PC-9 (cell line): ENCODE measurements at regions not wholly inside any gene's neighbourhood (a gene's known extent, or its start where the extent isn't known, plus 50 kb on each side); places are given as distances from the start of the nearest gene placed in this dataset.
"Not testable (repeated sequence)": the region's sequence is repeated elsewhere in the genome, so short reads cannot be mapped to it uniquely, and the experiment has no call there.

Experiments
- BruUV-seq: library from RNA; stranded (reverse); fragments of 400-500 nt; replicated peaks from 2 replicates; lab custom pipeline; 2021; lab: Mats Ljungman, UMichigan
- CTCF ChIA-PET: fragments of 300-600 bp; sonication (Branson Sonifier 250); formaldehyde crosslinking; loops from one replicate; lab custom pipeline; 2022; ENCODE audit warnings: antibody characterized with exemption; lab: Charles Lee
- POLR2A ChIA-PET: fragments of 300-600 bp; sonication (Branson Sonifier 250); formaldehyde crosslinking; loops from one replicate; lab custom pipeline; 2022; ENCODE audit warnings: antibody characterized with exemption; ENCODE audit not compliant: unreplicated experiment; lab: Charles Lee
- DNase-seq, 2 experiments: peaks; one replicate each; pipeline versions ENCODE4 v3.0.0 to v3.0.0-alpha.2; 2015 to 2022; ENCODE audit warnings: mixed read lengths in 1 of 2
- H2AFZ ChIP-seq: fragments of 200-600 bp; sonication (generic); 2 replicates; pipeline ENCODE4 v1.8.1; 2017; ENCODE audit warnings: antibody characterized with exemption
- H3F3A ChIP-seq: fragments of 200-600 bp; sonication (generic); 2 replicates; pipeline ENCODE4 v1.8.1; 2017; ENCODE audit warnings: antibody characterized with exemption, mild to moderate bottlenecking, low read depth; ENCODE audit not compliant: insufficient read depth
- H3K27ac ChIP-seq: fragments of 200-600 bp; sonication (generic); 2 replicates; pipeline ENCODE4 v1.6.1; 2016; ENCODE audit warnings: mixed run types
- H3K27me3 ChIP-seq: fragments of 200-600 bp; sonication (generic); 2 replicates; pipeline ENCODE4 v1.6.1; 2016; ENCODE audit warnings: low read depth, mixed run types; ENCODE audit not compliant: insufficient read depth
- H3K36me3 ChIP-seq: fragments of 200-600 bp; sonication (generic); 2 replicates; pipeline ENCODE4 v1.6.1; 2016; ENCODE audit warnings: low read depth, mixed run types
- H3K4me1 ChIP-seq: fragments of 200-600 bp; sonication (generic); replicated peaks from 2 replicates; pipeline ENCODE4 v1.6.1; 2016; ENCODE audit warnings: mixed run types; ENCODE audit not compliant: insufficient read depth
- H3K4me2 ChIP-seq: fragments of 200-600 bp; sonication (generic); 2 replicates; pipeline ENCODE4 v1.6.1; 2017; ENCODE audit warnings: mixed run types
- H3K4me3 ChIP-seq: fragments of 200-600 bp; sonication (generic); 2 replicates; pipeline ENCODE4 v1.6.1; 2016; ENCODE audit warnings: mixed run types
- H3K79me2 ChIP-seq: fragments of 200-600 bp; sonication (generic); 2 replicates; pipeline ENCODE4 v1.6.1; 2017; ENCODE audit warnings: low read depth, mixed run types
- H3K9me2 ChIP-seq: fragments of 200-600 bp; sonication (generic); 2 replicates; pipeline ENCODE4 v1.8.1; 2017; ENCODE audit warnings: mild to moderate bottlenecking; ENCODE audit not compliant: insufficient read depth
- H3K9me3 ChIP-seq: fragments of 200-600 bp; sonication (generic); 2 replicates; pipeline ENCODE4 v1.8.1; 2016; ENCODE audit warnings: low read depth; ENCODE audit not compliant: insufficient read depth
- H4K20me1 ChIP-seq: fragments of 200-600 bp; sonication (generic); 2 replicates; pipeline ENCODE4 v1.8.1; 2017; ENCODE audit not compliant: insufficient read depth
- EZH2 ChIP-seq: fragments of 200-600 bp; sonication (generic); IDR thresholded peaks from 2 replicates; pipeline ENCODE4 v1.8.0; 2017; ENCODE audit warnings: antibody characterized with exemption, low read depth
- intact Hi-C: fragments of 100-400 bp; cut with micrococcal nuclease; formaldehyde crosslinking; loops from one replicate; pipeline ENCODE4 v1.10.0; 2022; ENCODE audit not compliant: unreplicated experiment
- TF ChIP-seq, protein P1 (sequence below): fragments of 200-600 bp; sonication (generic); conservative IDR thresholded peaks from 2 replicates; pipeline ENCODE4 v1.6.1; 2017; ENCODE audit warnings: mixed run types, antibody characterized with exemption, mild to moderate bottlenecking, moderate library complexity

DNA sequence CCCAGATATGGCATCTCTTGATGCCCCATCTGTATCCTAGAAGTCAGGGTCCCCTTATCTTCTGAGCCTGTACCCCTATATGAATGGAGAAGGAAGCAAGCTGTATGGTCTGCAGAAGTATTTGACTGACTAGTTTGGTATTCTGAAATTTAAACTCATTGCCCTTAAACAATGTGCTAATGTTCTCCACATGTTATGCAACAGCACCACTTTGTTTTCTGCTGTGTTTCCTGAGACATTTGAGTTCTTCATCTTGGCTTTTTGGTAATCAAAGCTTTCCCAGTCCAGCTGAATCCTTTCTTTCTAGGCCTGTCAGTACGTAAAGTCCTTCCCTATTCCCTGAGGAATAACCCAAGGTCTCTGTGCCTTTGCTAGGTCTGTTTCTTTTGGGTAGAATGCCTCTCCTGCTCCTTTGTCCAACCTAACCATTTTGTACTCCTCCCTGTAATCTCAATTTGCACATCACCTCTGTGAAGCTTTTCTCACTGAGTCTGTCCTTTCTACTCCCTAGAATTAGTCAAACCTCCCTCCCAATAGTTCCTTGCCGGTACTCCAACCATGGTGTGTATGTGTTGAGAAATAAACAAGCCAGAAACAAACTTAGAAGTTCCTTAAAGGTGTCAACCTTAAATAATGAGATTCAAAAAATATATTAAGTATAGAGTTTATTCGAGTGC, 72.1 kb upstream of the HSPB3 start:
- Histone ChIP-seq H3K27ac (no peak overlapping the region), H3K4me3 (no peak overlapping the region), H4K20me1 (no peaks in the 10 kb centered on the region), H3K36me3 (no peaks in the 10 kb centered on the region), H3K4me2 (no peak overlapping the region), H3K9me3 (no peaks in the 10 kb centered on the region), H3K4me1 (no peaks in the 10 kb centered on the region), H3K9me2 (no peaks in the 10 kb centered on the region), H2AFZ (no peak overlapping the region), H3K79me2 (no peaks in the 10 kb centered on the region), H3F3A (no peaks in the 10 kb centered on the region), H3K27me3 (no peaks in the 10 kb centered on the region)
- no peak for TF ChIP-seq EZH2
- TF ChIP-seq, protein P1, sequence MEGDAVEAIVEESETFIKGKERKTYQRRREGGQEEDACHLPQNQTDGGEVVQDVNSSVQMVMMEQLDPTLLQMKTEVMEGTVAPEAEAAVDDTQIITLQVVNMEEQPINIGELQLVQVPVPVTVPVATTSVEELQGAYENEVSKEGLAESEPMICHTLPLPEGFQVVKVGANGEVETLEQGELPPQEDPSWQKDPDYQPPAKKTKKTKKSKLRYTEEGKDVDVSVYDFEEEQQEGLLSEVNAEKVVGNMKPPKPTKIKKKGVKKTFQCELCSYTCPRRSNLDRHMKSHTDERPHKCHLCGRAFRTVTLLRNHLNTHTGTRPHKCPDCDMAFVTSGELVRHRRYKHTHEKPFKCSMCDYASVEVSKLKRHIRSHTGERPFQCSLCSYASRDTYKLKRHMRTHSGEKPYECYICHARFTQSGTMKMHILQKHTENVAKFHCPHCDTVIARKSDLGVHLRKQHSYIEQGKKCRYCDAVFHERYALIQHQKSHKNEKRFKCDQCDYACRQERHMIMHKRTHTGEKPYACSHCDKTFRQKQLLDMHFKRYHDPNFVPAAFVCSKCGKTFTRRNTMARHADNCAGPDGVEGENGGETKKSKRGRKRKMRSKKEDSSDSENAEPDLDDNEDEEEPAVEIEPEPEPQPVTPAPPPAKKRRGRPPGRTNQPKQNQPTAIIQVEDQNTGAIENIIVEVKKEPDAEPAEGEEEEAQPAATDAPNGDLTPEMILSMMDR = no peak
- intact Hi-C loops = no loop called here
- BruUV-seq = no TSS peak
- ChIA-PET CTCF (no interaction called here), POLR2A (no interaction called here)
- no peak for DNase-seq

DNA sequence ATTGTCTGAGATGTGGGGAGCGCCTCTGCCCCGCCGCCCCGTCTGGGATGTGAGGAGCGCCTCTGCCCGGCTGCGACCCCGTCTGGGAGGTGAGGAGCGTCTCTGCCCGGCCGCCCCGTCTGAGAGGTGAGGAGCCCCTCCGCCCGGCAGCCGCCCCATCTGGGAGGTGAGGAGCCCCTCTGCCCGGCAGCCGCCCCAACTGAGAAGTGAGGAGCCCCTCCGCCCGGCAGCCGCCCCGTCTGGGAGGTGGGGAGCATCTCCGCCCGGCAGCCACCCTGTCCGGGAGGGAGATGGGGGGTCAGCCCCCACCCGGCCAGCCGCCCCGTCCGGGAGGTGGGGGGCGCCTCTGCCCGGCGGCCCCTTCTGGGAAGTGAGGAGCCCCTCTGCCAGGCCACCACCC, 70.9 kb upstream of the ARL15 start:
- H2AFZ ChIP-seq, H3K27ac ChIP-seq, H3K9me3 ChIP-seq, intact Hi-C loops, H3K9me2 ChIP-seq, H3K4me1 ChIP-seq, H3K79me2 ChIP-seq, H4K20me1 ChIP-seq, H3K36me3 ChIP-seq, H3K4me2 ChIP-seq, H3F3A ChIP-seq, H3K27me3 ChIP-seq, POLR2A ChIA-PET, CTCF ChIA-PET, DNase-seq, H3K4me3 ChIP-seq, BruUV-seq: not testable (repeated sequence)

DNA sequence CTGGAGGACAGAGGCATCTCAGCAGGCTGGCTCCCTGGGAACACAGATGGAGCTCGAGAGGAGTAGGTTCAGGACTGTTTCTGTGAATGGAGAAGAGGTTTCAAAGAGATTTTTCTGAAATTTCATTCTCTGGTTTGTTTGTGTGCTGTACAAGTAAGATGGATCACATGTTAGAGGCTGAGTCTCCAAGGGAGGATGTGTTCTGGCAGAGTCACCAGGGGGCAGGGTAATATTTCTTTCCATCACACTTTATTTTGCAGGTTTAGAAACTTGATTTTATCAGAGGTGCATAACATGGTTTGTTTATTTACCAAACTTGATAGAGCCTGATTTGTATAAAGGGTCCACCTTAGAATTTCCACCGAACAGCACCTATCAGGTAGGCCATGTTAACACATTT, 69.2 kb upstream of the ARL15 start:
- Histone ChIP-seq H3K27me3 (no peaks in the 10 kb centered on the region), H3K4me1 (no peaks in the 10 kb centered on the region), H3K36me3 (no peaks in the 10 kb centered on the region), H3K9me2 (no peaks in the 10 kb centered on the region), H3K9me3 (no peaks in the 10 kb centered on the region; the same call in 1 of the 2 replicates), H3F3A (no peaks in the 10 kb centered on the region), H3K79me2 (no peaks in the 10 kb centered on the region), H4K20me1 (no peaks in the 10 kb centered on the region), H3K27ac (no peak overlapping the region), H3K4me2 (no peak overlapping the region), H3K4me3 (no peak overlapping the region), H2AFZ (no peak overlapping the region)
- intact Hi-C loops = no loop called here
- TF ChIP-seq, protein P1 = no peak
- no peak for TF ChIP-seq EZH2
- BruUV-seq = no TSS peak
- ChIA-PET CTCF (no interaction called here), POLR2A (no interaction called here)
- no peak for DNase-seq

DNA sequence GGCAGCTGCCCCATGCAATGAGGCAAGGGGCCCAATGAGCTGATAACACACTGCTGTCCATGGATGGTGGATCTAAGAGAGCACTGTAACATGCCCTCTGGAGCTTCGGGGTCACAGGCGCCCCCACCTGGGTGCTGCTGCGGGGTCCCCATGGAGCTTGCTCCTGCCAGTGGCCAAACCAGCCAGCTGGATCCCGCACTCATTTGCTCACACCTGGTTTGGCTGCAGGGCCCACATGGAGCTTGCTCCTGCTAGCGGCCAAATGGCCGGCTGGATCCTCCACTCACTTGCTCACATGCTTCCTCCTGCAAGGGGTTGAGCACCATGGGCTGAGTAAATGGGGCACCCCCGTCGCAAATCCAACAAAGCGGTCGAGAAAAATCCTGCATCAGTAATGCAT, 68.3 kb upstream of the ARL15 start:
- ChIA-PET CTCF (no interaction called here), POLR2A (no interaction called here)
- H3K4me3 ChIP-seq = no peak overlapping the region
- DNase-seq = no peak
- no peaks in the 10 kb centered on the region for H3K9me2 ChIP-seq
- H3K79me2 ChIP-seq = no peaks in the 10 kb centered on the region
- no peak overlapping the region for H3K27ac ChIP-seq
- TF ChIP-seq, protein P1 = no peak
- TF ChIP-seq EZH2 = no peak
- H3K9me3 ChIP-seq = no peaks in the 10 kb centered on the region; the same call in 1 of the 2 replicates
- H2AFZ ChIP-seq = no peak overlapping the region
- H3K36me3 ChIP-seq = no peaks in the 10 kb centered on the region
- BruUV-seq = no TSS peak
- no peaks in the 10 kb centered on the region for H3K27me3 ChIP-seq
- intact Hi-C loops = no loop called here
- H4K20me1 ChIP-seq = no peaks in the 10 kb centered on the region
- no peaks in the 10 kb centered on the region for H3K4me1 ChIP-seq
- no peak overlapping the region for H3K4me2 ChIP-seq
- H3F3A ChIP-seq = no peaks in the 10 kb centered on the region

DNA sequence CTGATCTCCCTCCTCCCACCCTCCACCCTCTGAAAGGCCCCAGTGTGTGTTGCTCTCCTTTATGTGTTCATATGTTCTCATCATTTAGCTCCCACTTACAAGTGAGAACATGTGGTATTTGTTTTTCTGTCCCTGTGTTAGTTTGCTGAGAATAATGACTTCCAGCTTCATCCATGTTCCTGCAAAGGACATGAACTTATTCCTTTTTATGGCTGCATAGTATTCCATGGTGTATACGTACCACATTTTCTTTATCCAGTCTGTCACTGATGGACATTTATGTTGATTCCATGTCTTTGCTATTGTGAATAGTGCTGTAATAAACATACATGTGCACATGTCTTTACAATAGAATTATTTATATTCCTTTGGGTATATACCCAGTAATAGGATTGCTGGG, 67.0 kb upstream of the ARL15 start:
- POLR2A ChIA-PET, H3K4me1 ChIP-seq, H3K9me3 ChIP-seq, H3K4me2 ChIP-seq, H4K20me1 ChIP-seq, BruUV-seq, H3K79me2 ChIP-seq, DNase-seq, H3K27ac ChIP-seq, H3K9me2 ChIP-seq, H3K27me3 ChIP-seq, H3K4me3 ChIP-seq, intact Hi-C loops, H3K36me3 ChIP-seq, H3F3A ChIP-seq, H2AFZ ChIP-seq, CTCF ChIA-PET: not testable (repeated sequence)
